CD4-positive, alpha-beta T cell treated with Interleukin-21 for 1 hour (primary cell): ENCODE measurements at regions not wholly inside any gene's neighbourhood (a gene's known extent, or its start where the extent isn't known, plus 50 kb on each side); places are given as distances from the start of the nearest gene placed in this dataset.

Experiments
- DNase-seq: peaks from one replicate; pipeline ENCODE4 v3.0.0-alpha.2; 2020

DNA sequence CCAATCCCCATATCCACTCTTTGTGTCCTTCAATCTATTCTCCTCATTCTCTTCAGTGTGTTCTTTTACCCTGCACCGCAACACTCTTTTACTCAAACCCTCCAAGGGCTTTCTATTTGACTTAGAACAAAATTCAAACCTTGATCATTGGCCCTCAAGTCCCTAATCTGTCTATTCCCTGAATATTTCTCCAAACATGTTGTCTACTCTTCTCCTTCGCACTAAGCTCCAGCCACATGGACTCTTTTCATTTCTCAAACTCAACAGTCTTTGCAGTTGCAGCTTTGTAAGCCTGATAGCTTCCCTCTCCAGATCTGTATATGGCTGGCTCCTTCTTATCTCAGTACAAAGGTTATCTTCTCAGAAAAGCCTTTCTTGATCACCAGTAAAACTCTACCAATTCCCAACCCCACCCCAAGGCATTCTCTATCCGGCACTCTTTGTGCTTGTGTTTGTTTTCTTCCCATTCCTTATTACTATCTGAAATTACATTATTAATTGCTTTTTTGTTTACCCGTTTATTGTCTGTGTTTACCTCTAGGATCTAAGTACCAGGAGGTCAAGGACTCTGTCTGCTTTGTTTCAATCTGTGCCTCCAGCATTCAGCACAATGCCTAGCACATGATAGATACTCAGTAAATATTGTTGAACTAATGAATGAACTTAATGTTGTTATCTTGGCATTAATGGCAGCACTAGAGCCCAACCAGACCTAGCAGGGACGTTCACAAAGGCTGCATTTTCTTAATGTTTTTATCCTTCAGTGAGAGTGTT is 147.4 kb downstream of the BBOX1 start:
- DNase-seq, result no peak

- DNase-seq, result no peak
Measured at GRCh38 chr11:27187075-27187847, 146.6 kb downstream of the BBOX1 start.

DNA sequence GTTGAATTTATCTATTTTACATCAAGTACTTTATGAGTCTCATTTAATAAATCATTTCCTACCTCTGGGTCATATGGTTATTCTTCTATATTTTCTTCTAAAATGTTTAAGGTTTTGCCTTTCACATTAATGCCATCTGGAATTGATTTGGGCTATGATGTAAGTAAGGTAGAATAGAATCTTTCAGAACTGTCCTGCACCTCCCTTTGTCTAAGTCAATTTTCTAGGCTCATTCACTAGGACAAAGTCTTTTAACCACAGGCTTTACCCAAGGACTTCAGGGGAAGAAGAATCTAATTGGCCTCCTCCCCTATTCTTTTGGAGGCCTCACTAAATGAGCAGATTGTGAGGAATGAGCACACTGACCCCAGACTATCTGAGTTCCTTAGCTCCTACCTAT is 146.0 kb downstream of the BBOX1 start:
- DNase-seq, result no peak

DNA sequence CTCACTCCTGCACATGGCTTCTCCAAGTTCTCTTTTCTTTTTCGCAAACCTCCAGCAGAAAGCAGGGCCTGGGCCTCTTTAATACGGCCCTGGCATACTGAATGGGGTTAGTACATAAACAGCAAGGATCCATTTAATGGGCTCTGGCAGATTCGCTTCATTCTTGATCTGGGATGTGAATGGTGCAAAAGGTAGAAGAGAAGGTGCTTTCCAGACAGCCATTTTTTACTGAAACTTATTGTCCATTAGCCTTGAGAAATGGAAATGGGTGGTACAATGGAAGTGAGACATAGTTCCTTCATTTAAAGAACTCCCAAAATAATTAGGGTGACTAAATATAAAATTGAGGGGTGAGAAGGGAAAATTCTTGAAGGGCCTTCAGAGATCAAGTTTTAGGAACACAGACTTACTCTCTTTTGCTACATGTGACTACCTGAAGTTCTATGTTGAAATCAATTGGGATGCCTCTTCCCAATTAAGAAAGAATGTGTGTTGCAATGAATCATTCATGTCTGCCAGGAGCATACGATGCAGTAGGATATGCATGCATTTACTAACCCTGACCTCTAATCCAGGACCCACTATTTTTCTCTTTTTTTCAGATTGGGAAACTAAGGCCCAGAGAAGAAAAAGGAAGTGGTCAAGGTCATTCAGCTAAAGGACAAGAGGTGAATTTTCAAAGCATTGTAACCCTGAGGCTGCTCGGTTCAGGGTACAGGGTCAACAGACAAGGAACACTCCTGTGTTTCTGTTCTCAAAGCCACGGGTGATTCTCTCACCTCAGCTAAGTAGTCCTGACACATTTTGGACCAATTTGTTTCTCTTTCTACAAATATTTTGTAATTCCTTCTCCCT is 144.1 kb downstream of the BBOX1 start:
- no peak for DNase-seq

DNA sequence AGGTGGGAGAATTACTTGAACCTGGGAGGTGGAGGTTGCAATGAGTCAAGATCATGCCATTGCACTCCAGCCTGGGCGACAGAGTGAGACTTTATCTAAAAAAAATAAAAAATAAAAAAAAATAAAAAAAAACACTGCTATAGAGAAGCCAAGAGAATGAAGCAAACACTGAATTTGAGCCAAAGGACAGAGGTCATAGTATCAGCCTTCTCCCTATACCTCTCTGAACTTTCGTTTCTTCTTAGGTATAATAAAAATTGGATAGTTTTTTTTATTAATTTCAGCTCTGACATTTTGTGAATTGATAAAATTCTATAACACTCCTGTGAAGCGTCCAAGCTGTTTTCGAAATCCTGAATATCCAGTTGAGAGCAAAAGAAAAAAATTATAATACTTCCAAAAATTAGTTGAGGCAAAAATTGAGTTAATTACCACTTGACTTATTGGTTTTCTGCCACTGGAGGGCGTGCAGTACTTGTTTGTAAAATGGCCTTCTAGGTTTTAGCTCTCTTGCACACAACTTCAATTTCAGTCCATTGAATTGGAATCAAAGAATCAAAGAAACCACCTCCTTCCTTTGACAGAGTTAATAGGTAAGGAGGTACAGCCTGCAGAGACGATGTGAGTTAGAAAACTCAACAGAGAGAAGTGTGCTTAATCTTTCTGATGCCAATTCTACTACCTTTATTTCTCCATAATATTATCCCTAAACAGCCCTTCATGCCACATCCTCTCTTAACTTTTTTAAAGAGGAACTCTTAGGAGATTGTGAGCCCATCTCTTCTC is 143.2 kb downstream of the BBOX1 start:
- peak; percentile 44 for DNase-seq

GRCh38 chr11:27179334-27179733 is 138.7 kb downstream of the BBOX1 start:
- DNase-seq, result no peak

DNA sequence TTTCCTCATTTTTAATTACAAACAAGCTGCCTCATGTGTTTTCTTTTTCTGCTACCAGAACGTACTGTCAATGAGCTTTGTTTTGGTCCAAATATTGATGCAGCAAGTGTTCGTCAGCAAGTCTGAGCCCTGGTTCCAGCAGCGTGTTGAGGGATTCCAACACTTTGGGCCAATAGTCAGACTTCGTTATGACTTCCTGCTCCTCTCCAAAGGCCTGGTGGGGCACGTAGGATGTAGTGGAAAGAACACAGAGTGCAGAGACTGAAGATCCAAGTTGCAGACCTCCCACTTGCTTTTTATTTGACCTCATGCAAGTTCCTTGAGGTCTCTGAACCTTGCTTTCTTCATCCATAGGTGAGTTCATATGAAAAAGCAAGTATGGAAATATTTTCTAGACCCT is 138.2 kb downstream of the BBOX1 start:
- DNase-seq, result no peak
